GM10266 (cell line): ENCODE measurements at regions not wholly inside any gene's neighbourhood (a gene's known extent, or its start where the extent isn't known, plus 50 kb on each side); places are given as distances from the start of the nearest gene placed in this dataset.

Experiments
- DNase-seq: peaks from one replicate; pipeline ENCODE4 v3.0.0; 2012; ENCODE audit errors: extremely low spot score
- TF ChIP-seq, protein P1 (sequence below): IDR thresholded peaks from 2 replicates; pipeline ENCODE4 v1.5.1; 2012; ENCODE audit warnings: mild to moderate bottlenecking, low read depth; ENCODE audit not compliant: control insufficient read depth, insufficient read depth; ENCODE audit errors: missing control alignments

DNA sequence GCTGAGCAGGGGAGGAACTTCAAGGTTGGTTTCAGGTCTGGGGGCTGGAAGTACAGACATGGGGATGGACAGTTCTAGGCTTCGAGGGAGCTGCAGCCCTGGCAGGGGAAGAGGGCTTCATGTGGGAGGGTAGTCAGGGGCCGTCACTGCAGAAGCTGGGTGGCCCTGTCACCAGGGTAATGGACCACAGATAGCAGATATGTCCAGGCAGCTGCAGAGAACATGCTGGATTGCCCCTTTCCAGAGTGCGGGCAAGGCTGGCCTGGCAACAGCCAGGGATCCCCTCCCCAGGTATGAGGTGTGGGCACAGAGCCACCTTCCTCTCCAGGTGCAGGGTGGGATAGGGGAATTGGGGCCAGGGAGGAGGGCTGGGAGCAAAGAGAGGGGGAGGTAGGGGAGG is 206.5 kb downstream of the GADD45G start:
- no peak for DNase-seq
- TF ChIP-seq, protein P1, sequence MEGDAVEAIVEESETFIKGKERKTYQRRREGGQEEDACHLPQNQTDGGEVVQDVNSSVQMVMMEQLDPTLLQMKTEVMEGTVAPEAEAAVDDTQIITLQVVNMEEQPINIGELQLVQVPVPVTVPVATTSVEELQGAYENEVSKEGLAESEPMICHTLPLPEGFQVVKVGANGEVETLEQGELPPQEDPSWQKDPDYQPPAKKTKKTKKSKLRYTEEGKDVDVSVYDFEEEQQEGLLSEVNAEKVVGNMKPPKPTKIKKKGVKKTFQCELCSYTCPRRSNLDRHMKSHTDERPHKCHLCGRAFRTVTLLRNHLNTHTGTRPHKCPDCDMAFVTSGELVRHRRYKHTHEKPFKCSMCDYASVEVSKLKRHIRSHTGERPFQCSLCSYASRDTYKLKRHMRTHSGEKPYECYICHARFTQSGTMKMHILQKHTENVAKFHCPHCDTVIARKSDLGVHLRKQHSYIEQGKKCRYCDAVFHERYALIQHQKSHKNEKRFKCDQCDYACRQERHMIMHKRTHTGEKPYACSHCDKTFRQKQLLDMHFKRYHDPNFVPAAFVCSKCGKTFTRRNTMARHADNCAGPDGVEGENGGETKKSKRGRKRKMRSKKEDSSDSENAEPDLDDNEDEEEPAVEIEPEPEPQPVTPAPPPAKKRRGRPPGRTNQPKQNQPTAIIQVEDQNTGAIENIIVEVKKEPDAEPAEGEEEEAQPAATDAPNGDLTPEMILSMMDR, result no peak

DNA sequence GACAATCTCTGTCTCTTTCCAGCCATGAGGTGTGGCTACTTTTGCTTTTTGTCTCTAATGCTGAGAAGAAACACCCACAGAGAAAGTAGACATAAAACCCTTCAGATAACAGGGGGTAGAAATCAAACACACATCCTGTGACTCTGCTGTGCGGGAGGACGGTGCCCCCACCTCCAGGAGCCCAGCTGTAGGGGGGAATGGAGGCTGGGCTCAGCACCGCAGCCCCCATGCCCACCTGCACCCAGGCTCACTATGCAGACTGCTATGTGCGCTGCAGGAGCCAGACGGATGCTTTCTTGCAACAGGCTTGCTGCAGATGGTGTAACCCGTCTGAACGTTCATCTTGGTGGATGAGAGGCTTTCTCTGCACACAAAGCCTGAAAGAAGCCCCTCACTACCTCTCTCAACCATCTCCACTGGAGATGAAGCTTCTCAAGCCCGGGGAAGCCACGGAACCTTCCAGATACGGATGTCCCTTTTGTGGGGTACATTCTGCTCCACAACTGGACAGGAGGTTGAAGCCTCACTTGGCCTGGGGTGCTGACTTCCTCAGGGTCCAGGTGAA is 207.2 kb downstream of the GADD45G start:
- TF ChIP-seq, protein P1, result no peak
- no peak for DNase-seq

GRCh38 chr9:89812556-89813181 is 207.9 kb downstream of the GADD45G start:
- no peak for DNase-seq

GRCh38 chr9:89813482-89813881 is 208.7 kb downstream of the GADD45G start:
- TF ChIP-seq, protein P1, result no peak
- no peak for DNase-seq

More at GRCh38 chr9:89812556-89813181, 207.9 kb downstream of the GADD45G start:
- TF ChIP-seq, protein P1, result no peak

DNA sequence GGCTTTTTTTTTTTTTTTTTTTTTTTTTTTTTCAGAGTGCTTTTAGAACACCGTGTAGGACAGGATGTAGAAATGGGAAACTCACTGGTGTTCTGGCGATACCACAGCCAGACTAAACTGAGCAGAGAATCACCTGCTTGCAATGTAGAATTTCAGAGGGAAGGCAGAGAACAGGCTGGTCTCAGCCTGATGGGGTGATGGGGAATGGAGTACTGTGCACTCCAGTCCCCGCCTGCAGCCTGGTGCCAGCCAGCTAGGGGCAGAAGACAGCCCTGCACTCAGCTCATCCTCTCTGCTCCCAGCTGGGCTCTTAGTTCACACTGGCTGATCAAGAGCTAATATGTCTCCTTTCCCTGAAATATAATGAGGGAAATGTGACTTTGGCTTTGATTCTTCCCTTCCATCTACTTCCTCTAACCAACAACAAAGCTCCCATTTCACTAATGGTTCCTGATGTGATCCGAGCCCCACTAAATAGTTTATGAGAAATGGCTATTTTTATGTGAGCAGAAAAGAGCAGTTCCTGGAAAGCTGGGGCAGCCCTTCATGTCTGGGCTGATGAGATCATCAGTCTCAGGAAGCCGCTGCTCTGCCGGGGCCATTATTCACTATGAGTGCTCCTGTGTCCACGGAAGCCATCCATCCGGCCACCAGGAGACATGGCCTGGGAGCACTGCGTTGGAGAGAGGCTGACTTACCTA is 209.7 kb downstream of the GADD45G start:
- TF ChIP-seq, protein P1, result no peak
- DNase-seq, result no peak

DNA sequence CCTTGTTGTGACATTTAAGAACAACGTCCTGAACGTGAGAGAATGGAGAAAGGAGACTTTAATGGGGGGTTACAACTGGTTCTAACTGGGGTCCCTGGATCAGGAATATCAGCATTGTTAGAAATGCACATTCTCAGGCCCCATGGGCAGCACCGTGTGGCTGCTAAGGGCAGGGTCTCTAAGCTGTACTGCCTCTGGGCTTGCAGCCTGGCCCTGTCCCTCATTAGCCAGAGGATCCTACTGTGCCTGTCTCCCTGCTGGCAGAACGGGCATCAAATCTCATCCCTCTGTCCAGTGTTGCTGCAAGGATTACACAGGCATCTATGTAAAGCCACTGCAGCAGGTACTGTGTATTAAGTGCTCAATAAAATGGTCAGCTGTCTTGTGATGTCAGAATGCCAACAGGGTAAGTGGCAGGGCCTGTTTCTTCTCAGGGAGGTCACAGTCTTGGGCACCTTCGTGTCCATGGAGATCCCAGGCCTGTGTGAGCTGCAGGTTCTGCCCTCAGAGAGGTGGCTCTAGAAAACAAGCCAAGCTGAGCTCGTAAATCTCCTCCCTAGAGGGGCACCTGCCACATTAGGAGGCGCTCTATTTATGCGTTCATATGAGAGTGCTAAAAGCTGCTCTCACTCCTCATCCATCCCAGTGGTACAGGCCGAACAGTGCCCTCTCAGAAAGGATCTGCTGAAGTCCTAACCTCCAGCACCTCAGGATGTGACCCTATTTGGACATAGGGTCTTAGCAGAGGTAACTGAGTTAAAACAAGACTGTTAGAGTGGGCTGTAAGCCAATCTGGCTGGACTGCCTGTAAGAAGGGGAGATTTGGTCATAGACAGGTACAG is 210.5 kb downstream of the GADD45G start:
- TF ChIP-seq, protein P1, result no peak
- no peak for DNase-seq
